LNCaP clone FGC (cell line): ENCODE measurements at regions not wholly inside any gene's neighbourhood (a gene's known extent, or its start where the extent isn't known, plus 50 kb on each side); places are given as distances from the start of the nearest gene placed in this dataset.

Experiments
- DNase-seq: peaks from one replicate; pipeline ENCODE4 v3.0.0-alpha.2; 2011; ENCODE audit warnings: low read depth
- H3K4me3 ChIP-seq: 2 replicates; pipeline ENCODE4 v1.5.1; 2011; ENCODE audit warnings: mild to moderate bottlenecking, low read depth, low read length, control low read depth
- CTCF ChIP-seq: IDR thresholded peaks from 2 replicates; pipeline ENCODE4 v1.5.1; 2012; ENCODE audit warnings: mild to moderate bottlenecking; ENCODE audit not compliant: control insufficient read depth, insufficient read depth; ENCODE audit errors: extremely low read depth

GRCh38 chr12:84506282-84506681 lies 406.3 kb downstream of the SLC6A15 start:
- no peak overlapping the region for H3K4me3 ChIP-seq
- DNase-seq = no peak
- no peak for TF ChIP-seq CTCF

GRCh38 chr12:84502907-84503787 lies 409.5 kb downstream of the SLC6A15 start:
- peak; percentile 30 for DNase-seq
- H3K4me3 ChIP-seq = no peak overlapping the region
- TF ChIP-seq CTCF = peak; percentile 87

GRCh38 chr12:84502180-84502860 lies 410.3 kb downstream of the SLC6A15 start:
- TF ChIP-seq CTCF = no peak
- no peak for DNase-seq
- H3K4me3 ChIP-seq = no peak overlapping the region

GRCh38 chr12:84497819-84498218 lies 414.8 kb downstream of the SLC6A15 start:
- no peak for DNase-seq
- H3K4me3 ChIP-seq = no peak overlapping the region
- peak; percentile 56 for TF ChIP-seq CTCF

- no peak for DNase-seq
- no peak overlapping the region for H3K4me3 ChIP-seq
- TF ChIP-seq CTCF = no peak
Measured at GRCh38 chr12:84495711-84496110, 416.9 kb downstream of the SLC6A15 start.

GRCh38 chr12:84492351-84492883 lies 420.2 kb downstream of the SLC6A15 start:
- DNase-seq = no peak
- TF ChIP-seq CTCF = no peak
- H3K4me3 ChIP-seq = no peak overlapping the region
